ENCODE measurements at regions not wholly inside any gene's neighbourhood (a gene's known extent, or its start where the extent isn't known, plus 50 kb on each side); places are given as distances from the start of the nearest gene placed in this dataset.

DNA sequence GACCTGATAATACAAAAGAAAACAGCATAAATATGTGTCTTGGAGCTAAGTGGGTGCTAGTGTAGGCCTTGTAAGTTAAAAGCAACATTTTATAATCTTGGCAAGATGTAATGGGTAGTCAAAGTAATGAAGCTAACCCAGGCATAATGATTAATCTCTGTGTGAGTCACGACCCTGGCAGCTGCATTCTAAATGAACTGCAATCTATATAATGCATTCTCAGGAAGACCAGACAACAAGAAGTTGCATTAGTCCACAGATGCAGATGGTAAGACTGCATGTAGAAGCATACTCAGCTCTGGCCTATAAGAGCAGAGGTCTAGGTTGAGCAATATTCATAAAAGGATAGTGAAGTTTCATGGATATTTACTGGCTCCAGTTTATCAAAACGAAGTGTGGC is 85.6 kb upstream of the ETAA1 start:
- no peak overlapping the region for H4K8ac ChIP-seq (replicated peaks; ENCODE audit: insufficient read length, low read depth, low read length)
- no peaks in the 10 kb centered on the region for H3K79me1 ChIP-seq (ENCODE audit: insufficient read depth, low read depth, low read length, poor library complexity, severe bottlenecking)
- H3K18ac ChIP-seq (ENCODE audit: insufficient read length, low read depth, low read length), result no peak overlapping the region
- TF ChIP-seq, protein P1, sequence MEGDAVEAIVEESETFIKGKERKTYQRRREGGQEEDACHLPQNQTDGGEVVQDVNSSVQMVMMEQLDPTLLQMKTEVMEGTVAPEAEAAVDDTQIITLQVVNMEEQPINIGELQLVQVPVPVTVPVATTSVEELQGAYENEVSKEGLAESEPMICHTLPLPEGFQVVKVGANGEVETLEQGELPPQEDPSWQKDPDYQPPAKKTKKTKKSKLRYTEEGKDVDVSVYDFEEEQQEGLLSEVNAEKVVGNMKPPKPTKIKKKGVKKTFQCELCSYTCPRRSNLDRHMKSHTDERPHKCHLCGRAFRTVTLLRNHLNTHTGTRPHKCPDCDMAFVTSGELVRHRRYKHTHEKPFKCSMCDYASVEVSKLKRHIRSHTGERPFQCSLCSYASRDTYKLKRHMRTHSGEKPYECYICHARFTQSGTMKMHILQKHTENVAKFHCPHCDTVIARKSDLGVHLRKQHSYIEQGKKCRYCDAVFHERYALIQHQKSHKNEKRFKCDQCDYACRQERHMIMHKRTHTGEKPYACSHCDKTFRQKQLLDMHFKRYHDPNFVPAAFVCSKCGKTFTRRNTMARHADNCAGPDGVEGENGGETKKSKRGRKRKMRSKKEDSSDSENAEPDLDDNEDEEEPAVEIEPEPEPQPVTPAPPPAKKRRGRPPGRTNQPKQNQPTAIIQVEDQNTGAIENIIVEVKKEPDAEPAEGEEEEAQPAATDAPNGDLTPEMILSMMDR (conservative IDR thresholded peaks at IDR 0.05), result no peak
- Mint-ChIP-seq H3K27me3 (ENCODE audit: low read depth) (no peaks in the 10 kb centered on the region), H3K36me3 (ENCODE audit: insufficient read depth in 1 of 3, low read depth in 3 of 3) (no peaks in the 10 kb centered on the region), H3K4me1 (no peaks in the 10 kb centered on the region), H3K4me3 (no peak overlapping the region), H3K27ac (no peak overlapping the region), H3K9me3 (no peaks in the 10 kb centered on the region)
- no peak overlapping the region for H3K27ac ChIP-seq (ENCODE audit: insufficient read length, low read depth, low read length)
- H3K23me2 ChIP-seq (ENCODE audit: insufficient read length, low read depth, low read length, poor library complexity, severe bottlenecking), result no peaks in the 10 kb centered on the region
- no peak overlapping the region for H2AFZ ChIP-seq (ENCODE audit: low read length)
- no peak overlapping the region for H2BK5ac ChIP-seq (ENCODE audit: insufficient read length, low read length)
- H2BK12ac ChIP-seq (ENCODE audit: insufficient read length, low read depth, low read length), result no peak overlapping the region
- H3K14ac ChIP-seq (ENCODE audit: insufficient read depth, low read length), result no peak overlapping the region
- no peak overlapping the region for H3K4ac ChIP-seq (ENCODE audit: low read depth, low read length)
- no peaks in the 10 kb centered on the region for H3K9me3 ChIP-seq (ENCODE audit: control insufficient read depth, low read depth, low read length)
- no peaks in the 10 kb centered on the region for H4K20me1 ChIP-seq (ENCODE audit: control insufficient read depth, insufficient read depth, insufficient read length)
- no peak overlapping the region for H4K91ac ChIP-seq (ENCODE audit: insufficient read length, low read depth, low read length)
- H2BK20ac ChIP-seq (ENCODE audit: low read depth, low read length, poor library complexity, severe bottlenecking), result no peak overlapping the region
- no peak overlapping the region for H2AK5ac ChIP-seq (ENCODE audit: insufficient read length, low read length)
- no peaks in the 10 kb centered on the region for H3K4me1 ChIP-seq (ENCODE audit: insufficient read depth, low read length)
- no peak overlapping the region for H2BK15ac ChIP-seq (ENCODE audit: low read depth, low read length)
- no peaks in the 10 kb centered on the region for H3K27me3 ChIP-seq (ENCODE audit: insufficient read depth, low read length)
- no peak overlapping the region for H3K23ac ChIP-seq (ENCODE audit: insufficient read length, low read depth, low read length)
- no peak overlapping the region for H3K9ac ChIP-seq (ENCODE audit: extremely low read depth, insufficient read length, low read length)
- H2BK120ac ChIP-seq (ENCODE audit: low read depth, low read length, poor library complexity, severe bottlenecking), result no peak overlapping the region
- H3T11ph ChIP-seq (ENCODE audit: low read length), result no peak overlapping the region
- no peaks in the 10 kb centered on the region for H3K79me2 ChIP-seq (ENCODE audit: insufficient read depth, low read length)
- no peak overlapping the region for H3K56ac ChIP-seq (ENCODE audit: insufficient read length, low read depth, low read length)
- no CpG with 5 or more reads among the region's 2 CpGs for WGBS (ENCODE audit: extremely low coverage, insufficient read length, low lambda C conversion rate)
- no peak for DNase-seq
- no peak overlapping the region for H4K5ac ChIP-seq (ENCODE audit: insufficient read length, low read depth, low read length)
- H3K4me2 ChIP-seq (ENCODE audit: insufficient read depth, insufficient read length, low read length), result no peak overlapping the region

Data from H9 (cell line).